ENCODE measurements at regions not wholly inside any gene's neighbourhood (a gene's known extent, or its start where the extent isn't known, plus 50 kb on each side); places are given as distances from the start of the nearest gene placed in this dataset.

DNA sequence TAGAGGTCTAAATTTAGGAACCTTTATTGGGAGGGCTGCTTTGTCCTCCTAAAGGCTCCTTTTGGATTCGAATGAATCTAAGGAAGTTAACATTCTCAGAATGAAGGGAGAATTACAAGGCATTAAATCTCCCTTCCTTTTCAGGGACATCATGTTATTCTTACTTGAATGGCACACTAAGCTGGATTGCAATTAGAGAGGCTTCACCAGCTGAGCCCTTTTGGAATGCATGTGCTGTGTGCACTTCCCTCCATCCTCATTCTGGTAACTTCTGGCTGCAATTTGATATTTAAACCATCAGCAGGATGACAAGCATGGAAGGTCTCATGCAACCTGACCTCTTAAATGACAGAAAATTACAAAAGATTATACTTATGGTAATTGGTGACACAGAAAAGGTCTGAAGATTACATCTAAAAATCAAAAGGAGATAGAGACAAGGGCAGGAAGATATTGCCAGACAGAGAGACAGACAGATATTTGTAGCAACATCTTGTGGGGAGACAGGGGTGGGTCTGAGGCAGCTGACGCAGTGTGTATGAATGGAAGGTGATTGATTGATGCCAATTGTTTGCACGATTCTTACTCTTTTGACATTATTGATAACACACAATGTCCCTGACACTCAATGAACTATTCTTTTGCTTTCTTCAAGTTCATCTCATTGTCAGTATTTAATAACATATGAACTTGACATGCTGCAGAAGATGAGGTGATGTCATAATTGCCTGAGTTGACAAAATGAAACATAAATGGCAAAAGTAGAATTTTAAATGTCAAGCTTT, 570.8 kb upstream of the GYPC start:
- TF ChIP-seq, protein P1, sequence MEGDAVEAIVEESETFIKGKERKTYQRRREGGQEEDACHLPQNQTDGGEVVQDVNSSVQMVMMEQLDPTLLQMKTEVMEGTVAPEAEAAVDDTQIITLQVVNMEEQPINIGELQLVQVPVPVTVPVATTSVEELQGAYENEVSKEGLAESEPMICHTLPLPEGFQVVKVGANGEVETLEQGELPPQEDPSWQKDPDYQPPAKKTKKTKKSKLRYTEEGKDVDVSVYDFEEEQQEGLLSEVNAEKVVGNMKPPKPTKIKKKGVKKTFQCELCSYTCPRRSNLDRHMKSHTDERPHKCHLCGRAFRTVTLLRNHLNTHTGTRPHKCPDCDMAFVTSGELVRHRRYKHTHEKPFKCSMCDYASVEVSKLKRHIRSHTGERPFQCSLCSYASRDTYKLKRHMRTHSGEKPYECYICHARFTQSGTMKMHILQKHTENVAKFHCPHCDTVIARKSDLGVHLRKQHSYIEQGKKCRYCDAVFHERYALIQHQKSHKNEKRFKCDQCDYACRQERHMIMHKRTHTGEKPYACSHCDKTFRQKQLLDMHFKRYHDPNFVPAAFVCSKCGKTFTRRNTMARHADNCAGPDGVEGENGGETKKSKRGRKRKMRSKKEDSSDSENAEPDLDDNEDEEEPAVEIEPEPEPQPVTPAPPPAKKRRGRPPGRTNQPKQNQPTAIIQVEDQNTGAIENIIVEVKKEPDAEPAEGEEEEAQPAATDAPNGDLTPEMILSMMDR (conservative IDR thresholded peaks at IDR 0.05) = no peak
- DNase-seq (ENCODE audit: low read depth, low spot score) = no peak
- H3K27ac Mint-ChIP-seq (ENCODE audit: unreplicated experiment) = no peak overlapping the region
- no peaks in the 10 kb centered on the region for H3K27me3 Mint-ChIP-seq (ENCODE audit: low read depth)
- H3K36me3 Mint-ChIP-seq (ENCODE audit: low read depth) = peaks cover 5% of the 10 kb centered on the region
- H3K4me3 Mint-ChIP-seq = no peak overlapping the region
- H3K9me3 Mint-ChIP-seq = peaks cover 8% of the 10 kb centered on the region
- peaks cover 4% of the 10 kb centered on the region for H3K4me1 Mint-ChIP-seq

DNA sequence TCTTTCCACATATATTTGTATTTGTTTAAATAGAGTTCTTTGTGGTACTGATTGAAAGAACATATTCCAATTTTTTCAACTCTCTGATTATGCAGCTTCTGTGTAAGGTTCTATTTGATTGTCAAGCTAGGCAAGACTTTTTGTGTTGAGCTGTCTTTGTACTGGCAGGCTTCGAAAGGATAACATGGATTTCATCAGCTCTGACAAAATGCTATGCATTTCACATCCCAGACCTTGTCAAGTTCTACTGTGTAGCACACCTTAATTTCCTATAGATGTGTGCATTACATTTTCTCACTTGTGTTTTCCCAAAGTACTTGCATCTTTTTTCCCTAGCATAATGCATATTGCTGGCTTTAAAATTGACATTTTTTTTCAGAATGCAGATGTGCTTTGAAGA, 555.0 kb upstream of the GYPC start:
- DNase-seq (ENCODE audit: low read depth, low spot score) = no peak

DNA sequence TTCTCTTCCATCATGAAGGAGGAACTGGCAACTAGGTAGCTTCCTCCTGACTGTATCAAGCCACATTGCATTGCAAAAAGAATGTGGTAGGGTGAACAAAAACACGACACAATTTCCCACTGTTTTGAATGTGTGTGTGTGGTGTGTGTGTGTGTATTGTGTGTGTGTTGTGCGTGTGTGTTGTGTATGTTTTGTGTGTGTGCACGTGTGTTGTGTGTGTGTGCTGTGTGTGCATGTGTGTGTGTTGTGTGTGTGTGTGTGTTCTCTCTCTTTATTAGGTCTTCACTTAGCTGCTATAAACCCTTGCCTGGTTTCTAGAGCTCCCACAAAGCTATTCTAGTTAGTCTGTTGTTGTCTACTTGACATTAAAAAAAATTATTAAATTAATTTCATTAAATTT, 550.0 kb upstream of the GYPC start:
- no peak overlapping the region for H3K4me3 Mint-ChIP-seq
- H3K36me3 Mint-ChIP-seq (ENCODE audit: low read depth) = no peaks in the 10 kb centered on the region
- no peak overlapping the region for H3K27ac Mint-ChIP-seq (ENCODE audit: unreplicated experiment)
- DNase-seq (ENCODE audit: low read depth, low spot score) = no peak
- H3K4me1 Mint-ChIP-seq = no peaks in the 10 kb centered on the region
- no peaks in the 10 kb centered on the region for H3K27me3 Mint-ChIP-seq (ENCODE audit: low read depth)
- TF ChIP-seq, protein P1 (conservative IDR thresholded peaks at IDR 0.05) = no peak
- H3K9me3 Mint-ChIP-seq = peaks cover 13% of the 10 kb centered on the region

More for the DNA sequence above, 555.0 kb upstream of the GYPC start:
- no peaks in the 10 kb centered on the region for H3K27me3 Mint-ChIP-seq (ENCODE audit: low read depth)
- no peaks in the 10 kb centered on the region for H3K4me1 Mint-ChIP-seq
- H3K27ac Mint-ChIP-seq (ENCODE audit: unreplicated experiment) = no peak overlapping the region
- H3K4me3 Mint-ChIP-seq = no peak overlapping the region
- TF ChIP-seq, protein P1 (conservative IDR thresholded peaks at IDR 0.05) = no peak
- H3K9me3 Mint-ChIP-seq = peaks cover 10% of the 10 kb centered on the region
- H3K36me3 Mint-ChIP-seq (ENCODE audit: low read depth) = no peaks in the 10 kb centered on the region

DNA sequence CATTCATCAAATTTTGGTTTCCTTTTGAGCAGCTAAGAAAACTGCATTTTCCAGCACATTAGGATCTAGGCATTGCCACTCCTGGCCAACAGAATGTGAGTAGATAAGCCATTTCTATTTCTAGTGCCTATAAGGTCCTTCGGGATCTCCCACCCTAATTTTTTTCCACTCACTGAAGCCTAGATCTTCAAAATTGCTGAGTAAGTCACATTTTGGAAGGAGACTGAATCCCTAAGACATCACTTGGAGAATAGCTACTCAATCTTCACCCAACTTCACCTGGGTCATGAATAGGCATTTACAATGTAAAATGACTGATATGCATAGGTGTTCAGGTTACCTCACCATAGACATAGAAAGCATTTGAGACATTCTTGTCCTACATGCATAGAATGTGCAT, 548.1 kb upstream of the GYPC start:
- Mint-ChIP-seq H3K27ac (ENCODE audit: unreplicated experiment) (no peak overlapping the region), H3K36me3 (ENCODE audit: low read depth) (no peaks in the 10 kb centered on the region), H3K27me3 (ENCODE audit: low read depth) (no peaks in the 10 kb centered on the region), H3K9me3 (peaks cover 13% of the 10 kb centered on the region), H3K4me3 (no peak overlapping the region), H3K4me1 (no peaks in the 10 kb centered on the region)
- no peak for DNase-seq (ENCODE audit: low read depth, low spot score)
- TF ChIP-seq, protein P1 (conservative IDR thresholded peaks at IDR 0.05) = no peak

DNA sequence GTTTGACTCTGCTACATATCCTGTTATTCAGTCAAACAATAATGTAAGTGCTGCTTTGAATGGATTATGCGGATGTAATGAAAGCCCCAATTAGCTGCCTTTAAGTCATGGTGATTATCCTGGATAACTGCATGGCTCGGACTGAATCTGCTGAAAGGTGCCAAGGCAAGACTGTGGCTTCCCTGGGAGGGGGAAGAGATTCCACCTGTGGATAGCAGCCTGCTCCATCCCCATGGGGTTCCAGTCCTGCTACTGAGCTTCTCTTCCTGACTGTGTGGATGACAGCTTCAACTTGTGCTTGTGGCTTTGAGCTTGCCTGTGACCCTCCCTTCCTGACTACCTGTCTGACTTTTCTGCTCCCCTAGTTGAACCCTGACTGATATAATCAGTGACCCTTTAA, 540.0 kb upstream of the GYPC start:
- H3K27ac Mint-ChIP-seq (ENCODE audit: unreplicated experiment) = no peak overlapping the region
- no peaks in the 10 kb centered on the region for H3K27me3 Mint-ChIP-seq (ENCODE audit: low read depth)
- H3K9me3 Mint-ChIP-seq = no peaks in the 10 kb centered on the region
- H3K4me3 Mint-ChIP-seq = no peak overlapping the region
- TF ChIP-seq, protein P1 (conservative IDR thresholded peaks at IDR 0.05) = no peak
- H3K4me1 Mint-ChIP-seq = no peaks in the 10 kb centered on the region
- no peak for DNase-seq (ENCODE audit: low read depth, low spot score)
- no peaks in the 10 kb centered on the region for H3K36me3 Mint-ChIP-seq (ENCODE audit: low read depth)

Data from neural crest cell (in vitro differentiated cells).